Left renal pelvis (tissue), 4 donors: ENCODE measurements at regions not wholly inside any gene's neighbourhood (a gene's known extent, or its start where the extent isn't known, plus 50 kb on each side); places are given as distances from the start of the nearest gene placed in this dataset.

ENCODE experiments used
- DNase-seq, 4 donors: peaks; one replicate each; pipeline ENCODE4 v3.0.0-alpha.2; 2013; ENCODE audit warnings: low read depth in 4 of 4, low spot score in 3 of 4

- no peak for DNase-seq
These were observed 121.1 kb downstream of the NHLRC3 start for GRCh38 chr13:39159393-39159792.

GRCh38 chr13:39159846-39160370 lies 121.7 kb downstream of the NHLRC3 start:
- no peak for DNase-seq

GRCh38 chr13:39167018-39167417 lies 128.8 kb downstream of the NHLRC3 start:
- no peak for DNase-seq

GRCh38 chr13:39170711-39171110 lies 132.5 kb downstream of the NHLRC3 start:
- DNase-seq = no peak

GRCh38 chr13:39185326-39185725 lies 147.1 kb downstream of the NHLRC3 start:
- no peak for DNase-seq

GRCh38 chr13:39186205-39186875 lies 148.1 kb downstream of the NHLRC3 start:
- no peak for DNase-seq

GRCh38 chr13:39189778-39190177 lies 151.5 kb downstream of the NHLRC3 start:
- no peak for DNase-seq

GRCh38 chr13:39196965-39197646 lies 158.8 kb downstream of the NHLRC3 start:
- no peak for DNase-seq

GRCh38 chr13:39197647-39198007 lies 159.4 kb downstream of the NHLRC3 start:
- DNase-seq = no peak

- no peak for DNase-seq
These were observed 162.1 kb downstream of the NHLRC3 start for GRCh38 chr13:39200249-39200910.

GRCh38 chr13:39201180-39201579 lies 162.9 kb downstream of the NHLRC3 start:
- DNase-seq = no peak

- DNase-seq = no peak
These were observed 164.5 kb downstream of the NHLRC3 start for GRCh38 chr13:39202746-39203145.

GRCh38 chr13:39208636-39209035 lies 170.4 kb downstream of the NHLRC3 start:
- no peak for DNase-seq

GRCh38 chr13:39209731-39210531 lies 171.7 kb downstream of the NHLRC3 start:
- no peak for DNase-seq

GRCh38 chr13:39210961-39211534 lies 172.8 kb downstream of the NHLRC3 start:
- no peak for DNase-seq

GRCh38 chr13:39215971-39216370 lies 177.7 kb downstream of the NHLRC3 start:
- no peak for DNase-seq

- no peak for DNase-seq
These were observed 179.2 kb downstream of the NHLRC3 start for GRCh38 chr13:39217471-39217870.

GRCh38 chr13:39224671-39225240 lies 186.5 kb downstream of the NHLRC3 start:
- DNase-seq = no peak

GRCh38 chr13:39225860-39226259 lies 187.6 kb downstream of the NHLRC3 start:
- no peak for DNase-seq

GRCh38 chr13:39226359-39226758 lies 188.1 kb downstream of the NHLRC3 start:
- no peak for DNase-seq
